NCI-H2107 treated with DMSO at 0.1 percent for 48 hours (cell line): ENCODE measurements at regions not wholly inside any gene's neighbourhood (a gene's known extent, or its start where the extent isn't known, plus 50 kb on each side); places are given as distances from the start of the nearest gene placed in this dataset.
A peak's percentile ranks its signal among the peaks of the same experiment; 100 is the strongest.

Source experiments
- DNase-seq: peaks from one replicate; lab custom pipeline; 2025; ENCODE audit not compliant: unreplicated experiment; lab: John Stamatoyannopoulos, UW

- DNase-seq, result peak; percentile 48
Measured at GRCh38 chr2:861655-862354, 88.8 kb upstream of the SNTG2 start.

GRCh38 chr2:860259-860855, 90.3 kb upstream of the SNTG2 start:
- no peak for DNase-seq

- DNase-seq, result no peak
Measured at GRCh38 chr2:858646-859045, 92.0 kb upstream of the SNTG2 start.

GRCh38 chr2:857937-858336, 92.7 kb upstream of the SNTG2 start:
- no peak for DNase-seq

- DNase-seq, result no peak
Measured at GRCh38 chr2:857081-857480, 93.6 kb upstream of the SNTG2 start.

GRCh38 chr2:856456-856855, 94.2 kb upstream of the SNTG2 start:
- no peak for DNase-seq

- no peak for DNase-seq
Measured at GRCh38 chr2:856041-856440, 94.6 kb upstream of the SNTG2 start.

GRCh38 chr2:855177-855576, 95.5 kb upstream of the SNTG2 start:
- no peak for DNase-seq

GRCh38 chr2:854460-854859, 96.2 kb upstream of the SNTG2 start:
- DNase-seq, result no peak

- DNase-seq, result no peak
Measured at GRCh38 chr2:853203-853870, 97.3 kb upstream of the SNTG2 start.

GRCh38 chr2:852168-852567, 98.5 kb upstream of the SNTG2 start:
- no peak for DNase-seq

- no peak for DNase-seq
Measured at GRCh38 chr2:851680-852079, 99.0 kb upstream of the SNTG2 start.

- DNase-seq, result no peak
Measured at GRCh38 chr2:851078-851477, 99.6 kb upstream of the SNTG2 start.

GRCh38 chr2:850429-850828, 100.2 kb upstream of the SNTG2 start:
- no peak for DNase-seq

- DNase-seq, result no peak
Measured at GRCh38 chr2:848099-848498, 102.5 kb upstream of the SNTG2 start.

- no peak for DNase-seq
Measured at GRCh38 chr2:847669-848068, 103.0 kb upstream of the SNTG2 start.

- no peak for DNase-seq
Measured at GRCh38 chr2:844715-845114, 105.9 kb upstream of the SNTG2 start.

GRCh38 chr2:842151-842803, 108.4 kb upstream of the SNTG2 start:
- DNase-seq, result no peak

- DNase-seq, result no peak
Measured at GRCh38 chr2:841036-841435, 109.6 kb upstream of the SNTG2 start.

GRCh38 chr2:834233-834632, 116.4 kb upstream of the SNTG2 start:
- DNase-seq, result no peak

- DNase-seq, result no peak
Measured at GRCh38 chr2:833180-833579, 117.5 kb upstream of the SNTG2 start.

- no peak for DNase-seq
Measured at GRCh38 chr2:832635-833034, 118.0 kb upstream of the SNTG2 start.
